ENCODE measurements at regions not wholly inside any gene's neighbourhood (a gene's known extent, or its start where the extent isn't known, plus 50 kb on each side); places are given as distances from the start of the nearest gene placed in this dataset.
"Not testable (repeated sequence)": the region's sequence is repeated elsewhere in the genome, so short reads cannot be mapped to it uniquely, and the experiment has no call there.

GRCh38 chr5:174567506-174568141 is 156.8 kb upstream of the MSX2 start:
- no peak for DNase-seq

- no peak for DNase-seq
These were observed 153.7 kb upstream of the MSX2 start for GRCh38 chr5:174570662-174571061.

DNA sequence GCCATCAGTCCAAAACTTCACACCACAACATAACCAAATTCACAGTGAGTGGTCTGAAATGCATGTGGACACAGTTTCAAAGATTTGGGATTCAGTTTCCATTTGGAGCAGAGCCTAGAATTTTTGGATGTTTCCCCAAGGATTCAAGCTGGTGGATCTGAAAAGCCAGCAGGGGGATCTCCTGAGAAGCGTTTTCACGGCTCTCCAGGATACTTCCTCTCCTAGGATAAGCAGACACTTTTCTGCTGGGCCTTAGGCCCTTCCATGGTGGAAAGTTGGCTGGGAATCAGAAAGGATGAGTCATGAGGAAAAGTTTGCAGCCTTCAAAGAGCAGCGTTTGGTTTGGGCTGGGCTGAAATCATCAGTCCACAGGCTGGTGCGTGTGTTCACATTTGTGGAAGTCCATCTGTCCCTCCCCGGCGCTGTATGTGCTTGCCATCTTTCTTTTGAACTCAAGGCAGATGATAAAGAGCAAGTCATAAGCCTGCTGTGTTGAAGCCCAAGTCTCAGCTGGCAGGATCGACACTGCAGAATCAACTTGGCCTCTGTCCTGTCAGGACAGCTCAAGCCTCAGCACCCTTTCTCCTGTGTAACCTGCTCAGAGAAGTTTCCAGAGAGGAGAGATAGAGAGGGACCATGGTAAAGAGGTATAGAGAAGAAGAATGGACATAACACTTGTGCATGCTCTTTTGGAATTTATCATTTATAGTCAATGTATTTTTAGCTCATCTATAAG is 152.6 kb upstream of the MSX2 start:
- no peak for DNase-seq

- DNase-seq, result no peak
These were observed 151.8 kb upstream of the MSX2 start for GRCh38 chr5:174572591-174572990.

DNA sequence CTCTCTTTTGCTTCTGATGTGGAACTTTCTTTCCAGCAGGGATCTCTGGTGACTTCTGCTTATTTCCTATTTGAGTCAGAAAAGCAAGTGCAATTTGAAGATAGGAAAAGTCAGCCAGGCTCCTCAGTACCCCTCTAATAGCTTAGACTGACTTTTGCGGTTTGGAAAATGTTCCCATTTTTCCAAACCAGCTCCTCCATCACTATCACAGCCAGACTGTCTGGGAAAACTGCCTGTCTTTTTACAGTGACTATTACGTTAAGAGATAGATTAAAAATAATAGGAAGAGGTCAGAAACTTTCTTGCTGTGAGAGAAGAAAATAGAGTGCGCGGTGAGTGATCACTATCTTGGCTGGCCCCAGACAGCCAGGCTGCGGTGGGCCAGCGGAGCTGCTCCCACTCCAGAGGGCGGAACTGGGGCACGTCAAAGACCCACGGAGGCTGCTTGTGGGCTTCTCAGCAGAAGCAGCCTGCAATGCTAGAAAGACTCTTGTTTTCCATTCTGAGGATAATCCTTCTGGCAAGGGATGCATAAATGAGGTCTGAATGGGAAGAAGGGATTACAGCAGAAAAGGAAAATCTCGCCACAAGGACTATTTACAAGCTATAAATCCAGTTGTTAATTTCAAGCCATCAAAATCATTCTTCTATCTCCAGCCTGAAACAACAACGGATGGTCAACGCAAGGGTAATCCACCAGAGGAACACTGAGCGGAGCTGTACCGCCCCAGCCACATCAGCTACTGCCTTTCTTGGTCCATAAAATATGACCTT is 151.0 kb upstream of the MSX2 start:
- no peak for DNase-seq

GRCh38 chr5:174575043-174575442 is 149.3 kb upstream of the MSX2 start:
- no peak for DNase-seq

- no peak for DNase-seq
These were observed 148.3 kb upstream of the MSX2 start for GRCh38 chr5:174576042-174576441.

GRCh38 chr5:174581479-174581878 is 142.9 kb upstream of the MSX2 start:
- no peak for DNase-seq

GRCh38 chr5:174581894-174582293 is 142.5 kb upstream of the MSX2 start:
- DNase-seq, result no peak

DNA sequence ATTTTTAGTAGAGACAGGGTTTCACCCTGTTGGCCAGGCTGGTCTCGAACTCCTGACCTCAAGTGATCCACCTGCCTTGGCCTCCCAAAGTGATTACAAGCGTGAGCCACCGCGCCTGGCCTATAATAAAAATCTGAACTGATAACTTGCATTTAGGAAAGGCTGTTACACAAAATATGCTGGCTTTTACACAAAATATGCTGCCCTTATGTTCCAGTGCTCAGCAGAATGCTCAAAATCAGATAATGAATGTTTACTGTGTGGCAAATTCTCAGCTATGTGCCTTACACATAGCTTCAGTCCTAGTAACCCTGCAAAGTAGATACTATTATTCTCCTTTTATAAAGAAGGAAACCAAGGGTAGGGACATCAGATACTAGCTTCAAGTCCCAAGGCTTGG is 141.3 kb upstream of the MSX2 start:
- DNase-seq, result no peak

GRCh38 chr5:174585472-174585871 is 138.9 kb upstream of the MSX2 start:
- DNase-seq, result no peak

DNA sequence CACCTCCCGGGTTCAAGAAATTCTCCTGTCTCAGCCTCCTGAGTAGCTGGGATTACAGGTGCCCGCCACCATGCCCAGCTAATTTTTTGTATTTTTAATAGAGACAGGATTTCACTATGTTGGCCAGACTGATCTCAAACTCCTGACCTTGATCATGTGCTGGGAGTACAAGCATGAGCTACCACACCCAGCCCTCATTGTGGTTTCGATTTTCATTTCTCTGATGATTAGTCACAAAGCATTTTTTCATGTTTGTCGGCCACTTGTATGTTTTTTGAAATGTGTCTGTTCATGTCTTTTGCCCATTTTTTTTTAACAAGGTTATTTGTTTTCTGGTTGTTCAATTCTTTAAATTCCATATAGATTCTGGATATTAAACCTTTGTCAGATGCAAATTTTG is 138.2 kb upstream of the MSX2 start:
- not testable (repeated sequence) for DNase-seq

- DNase-seq, result no peak
These were observed 135.4 kb upstream of the MSX2 start for GRCh38 chr5:174589011-174589410.

- DNase-seq, result no peak
These were observed 134.8 kb upstream of the MSX2 start for GRCh38 chr5:174589599-174589998.

GRCh38 chr5:174590820-174591219 is 133.6 kb upstream of the MSX2 start:
- no peak for DNase-seq

DNA sequence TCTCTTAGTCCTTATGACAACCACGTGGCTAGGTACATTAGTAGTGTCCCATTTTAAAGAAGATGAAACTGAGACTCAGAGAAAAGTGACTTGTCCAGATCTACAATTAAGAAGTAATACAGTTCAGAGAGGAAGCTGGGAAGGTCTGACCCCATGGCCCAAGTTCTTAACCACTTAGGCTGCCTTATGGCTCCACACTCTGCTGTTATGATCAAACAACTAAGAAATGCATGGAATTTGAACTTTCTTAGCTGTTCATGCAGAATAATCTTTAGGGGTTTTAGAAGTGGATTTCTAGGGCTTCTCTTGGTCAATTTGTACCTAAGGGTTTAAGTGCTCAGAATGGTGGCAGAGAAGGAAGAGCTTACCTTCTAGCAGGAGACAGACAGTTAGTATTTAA is 128.0 kb upstream of the MSX2 start:
- no peak for DNase-seq

DNA sequence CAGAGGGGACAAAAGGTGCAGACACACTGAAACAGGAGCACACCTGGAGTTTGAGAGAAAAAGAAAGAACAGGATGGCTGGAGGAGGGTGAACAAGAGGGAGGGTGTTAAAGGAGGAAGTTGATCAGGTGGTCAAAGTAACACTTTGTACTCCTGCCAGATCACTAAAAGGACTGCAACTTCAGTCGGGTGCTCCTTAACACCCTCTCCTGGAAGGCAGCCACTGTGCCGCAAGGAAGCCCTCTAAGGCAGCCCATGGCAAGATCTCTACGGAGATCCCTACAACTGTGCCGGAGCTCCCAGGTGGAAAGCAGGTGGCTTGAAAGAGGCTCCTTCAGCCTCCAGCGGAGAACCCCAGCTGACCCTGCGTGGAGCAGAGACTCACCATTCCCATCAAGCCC is 124.4 kb upstream of the MSX2 start:
- no peak for DNase-seq

- DNase-seq, result no peak
These were observed 122.4 kb upstream of the MSX2 start for GRCh38 chr5:174601946-174602345.

DNA sequence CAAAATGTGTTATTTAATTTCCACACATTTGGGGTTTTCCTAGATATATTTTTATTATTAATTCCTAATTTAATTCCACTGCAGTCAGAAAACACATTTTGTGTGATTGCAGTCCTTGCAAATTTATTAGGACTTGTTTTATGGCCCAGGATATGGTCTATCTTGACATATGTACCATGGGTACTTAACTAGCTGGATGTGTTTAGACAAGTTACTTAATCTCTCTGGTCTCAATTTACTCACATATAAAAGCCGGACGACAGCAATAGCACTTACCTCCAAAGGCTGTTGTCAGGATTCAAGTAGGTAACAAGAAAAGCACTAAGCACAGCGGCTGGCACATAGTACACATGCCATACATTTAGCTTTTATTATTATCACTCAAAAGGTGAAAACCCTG is 118.2 kb upstream of the MSX2 start:
- no peak for DNase-seq

GRCh38 chr5:174606646-174607045 is 117.7 kb upstream of the MSX2 start:
- DNase-seq, result no peak

DNA sequence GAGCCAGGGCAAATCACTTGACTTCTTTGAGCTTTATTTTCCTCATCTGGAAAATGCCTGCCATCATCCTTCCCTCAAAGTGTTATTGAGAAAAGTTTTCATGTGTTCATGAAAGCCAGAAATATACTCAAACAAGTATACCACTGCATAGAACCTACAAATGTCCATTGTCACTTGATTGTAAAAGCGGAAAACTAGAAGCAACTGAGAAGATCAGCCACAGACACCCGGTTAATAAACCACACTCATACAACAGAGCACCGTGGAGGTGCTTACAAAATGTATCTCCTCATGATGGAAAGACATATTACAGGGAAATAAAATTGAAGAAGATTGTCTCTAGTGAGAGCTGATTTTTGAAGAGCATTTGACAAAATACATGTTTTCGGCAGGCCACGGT is 117.2 kb upstream of the MSX2 start:
- DNase-seq, result no peak

DNA sequence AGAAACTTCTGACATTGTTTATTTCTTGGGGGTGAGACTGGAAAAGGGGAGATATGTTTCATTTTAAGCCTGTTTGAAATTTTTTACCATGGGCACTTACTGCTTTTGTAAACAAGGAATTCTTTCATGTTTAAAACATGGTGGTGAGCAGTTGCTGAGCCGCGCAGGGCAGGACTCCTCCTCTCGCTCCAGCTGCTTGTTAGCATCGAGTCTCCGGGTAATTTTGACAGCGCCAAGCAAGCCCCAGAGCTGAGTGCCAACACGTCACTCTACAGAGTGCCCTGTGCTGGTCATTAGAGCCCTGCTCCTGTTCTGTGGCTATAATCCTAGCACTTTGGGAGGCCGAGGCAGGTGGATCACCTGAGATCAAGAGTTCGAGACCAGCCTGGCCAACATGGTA is 116.5 kb upstream of the MSX2 start:
- no peak for DNase-seq

DNA sequence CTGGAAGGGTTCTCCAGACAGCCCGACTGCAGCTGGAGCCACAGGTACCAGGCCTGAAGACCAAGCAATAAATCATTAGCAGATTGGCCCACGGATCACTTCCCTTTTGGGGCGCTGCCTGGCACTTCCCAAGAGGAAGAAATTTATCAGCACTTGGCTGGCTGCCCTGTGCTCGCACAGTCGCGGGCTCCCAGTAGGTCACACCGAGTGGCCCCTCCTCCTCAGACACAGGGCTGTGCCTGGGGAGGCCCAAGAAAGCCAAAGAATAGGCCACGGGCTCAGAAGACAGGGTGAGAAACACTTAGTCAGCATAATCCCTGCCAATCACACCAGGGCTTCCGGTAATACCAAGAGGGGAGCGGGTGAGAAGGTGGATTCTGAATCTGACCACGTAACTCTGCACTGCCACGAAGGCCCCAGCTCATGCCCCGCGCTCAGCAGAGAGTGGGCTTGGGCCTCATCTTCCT is 115.7 kb upstream of the MSX2 start:
- DNase-seq, result no peak

- DNase-seq, result no peak
These were observed 115.3 kb upstream of the MSX2 start for GRCh38 chr5:174609116-174609515.
